Astrocyte of the spinal cord (primary cell): ENCODE measurements at regions not wholly inside any gene's neighbourhood (a gene's known extent, or its start where the extent isn't known, plus 50 kb on each side); places are given as distances from the start of the nearest gene placed in this dataset.

Experiments
- DNase-seq: peaks from one replicate; pipeline ENCODE4 v3.0.0; 2011; ENCODE audit warnings: low read depth, low spot score
- H3K4me3 ChIP-seq: 2 replicates; pipeline ENCODE4 v1.5.1; 2011; ENCODE audit warnings: low read depth, mild to moderate bottlenecking, low read length, moderate library complexity
- in situ Hi-C: cut with HindIII; loops from 2 replicates; pipeline ENCODE4 v1.10.0; 2017; ENCODE audit warnings: low sequenced_read_pairs
- TF ChIP-seq, protein P1 (sequence below): IDR thresholded peaks from 2 replicates; pipeline ENCODE4 v1.5.1; 2012; ENCODE audit warnings: low read depth, mild to moderate bottlenecking, low read length, inconsistent platforms

DNA sequence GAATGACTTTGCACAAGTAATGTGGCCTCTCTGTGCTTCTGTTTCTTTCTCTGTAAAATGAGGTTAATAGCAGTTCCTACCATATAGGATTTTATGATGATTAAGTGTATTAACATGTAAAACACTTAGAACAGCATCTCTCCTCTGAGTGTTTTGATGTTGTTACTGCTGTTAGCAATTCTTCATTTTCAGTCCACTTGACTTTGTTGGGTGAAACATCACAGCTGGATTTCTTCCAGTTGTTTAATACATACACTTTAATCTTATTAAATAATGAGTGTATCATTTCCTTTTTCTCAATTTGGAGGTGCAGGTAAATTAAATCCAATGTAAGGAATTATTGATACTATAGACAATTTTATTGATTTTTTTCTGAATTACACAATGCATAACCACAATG is 113.6 kb downstream of the KDR start:
- H3K4me3 ChIP-seq: no peak overlapping the region
- DNase-seq: no peak
- in situ Hi-C loops: no loop called here
- TF ChIP-seq, protein P1, sequence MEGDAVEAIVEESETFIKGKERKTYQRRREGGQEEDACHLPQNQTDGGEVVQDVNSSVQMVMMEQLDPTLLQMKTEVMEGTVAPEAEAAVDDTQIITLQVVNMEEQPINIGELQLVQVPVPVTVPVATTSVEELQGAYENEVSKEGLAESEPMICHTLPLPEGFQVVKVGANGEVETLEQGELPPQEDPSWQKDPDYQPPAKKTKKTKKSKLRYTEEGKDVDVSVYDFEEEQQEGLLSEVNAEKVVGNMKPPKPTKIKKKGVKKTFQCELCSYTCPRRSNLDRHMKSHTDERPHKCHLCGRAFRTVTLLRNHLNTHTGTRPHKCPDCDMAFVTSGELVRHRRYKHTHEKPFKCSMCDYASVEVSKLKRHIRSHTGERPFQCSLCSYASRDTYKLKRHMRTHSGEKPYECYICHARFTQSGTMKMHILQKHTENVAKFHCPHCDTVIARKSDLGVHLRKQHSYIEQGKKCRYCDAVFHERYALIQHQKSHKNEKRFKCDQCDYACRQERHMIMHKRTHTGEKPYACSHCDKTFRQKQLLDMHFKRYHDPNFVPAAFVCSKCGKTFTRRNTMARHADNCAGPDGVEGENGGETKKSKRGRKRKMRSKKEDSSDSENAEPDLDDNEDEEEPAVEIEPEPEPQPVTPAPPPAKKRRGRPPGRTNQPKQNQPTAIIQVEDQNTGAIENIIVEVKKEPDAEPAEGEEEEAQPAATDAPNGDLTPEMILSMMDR: no peak

DNA sequence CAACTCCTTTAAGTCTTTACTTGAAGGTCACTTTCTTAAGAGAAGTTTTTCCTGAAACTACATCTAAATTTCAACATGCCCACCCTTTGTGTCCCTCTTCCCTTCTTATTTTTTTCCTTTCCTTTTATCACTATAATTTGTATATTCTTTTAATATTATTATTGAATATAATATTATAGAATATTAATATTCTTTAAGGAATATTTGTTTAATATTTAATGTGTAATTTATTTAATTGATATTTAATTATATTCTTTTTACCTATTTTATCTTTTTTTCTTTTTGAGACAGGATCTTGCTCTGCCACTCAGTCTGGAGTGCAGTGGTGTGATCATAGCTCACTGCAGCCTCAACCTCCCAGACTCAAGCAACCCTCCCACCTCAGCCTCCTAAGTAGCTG is 114.8 kb downstream of the KDR start:
- DNase-seq: no peak
- in situ Hi-C loops: no loop called here
- H3K4me3 ChIP-seq: no peak overlapping the region
- TF ChIP-seq, protein P1: no peak

DNA sequence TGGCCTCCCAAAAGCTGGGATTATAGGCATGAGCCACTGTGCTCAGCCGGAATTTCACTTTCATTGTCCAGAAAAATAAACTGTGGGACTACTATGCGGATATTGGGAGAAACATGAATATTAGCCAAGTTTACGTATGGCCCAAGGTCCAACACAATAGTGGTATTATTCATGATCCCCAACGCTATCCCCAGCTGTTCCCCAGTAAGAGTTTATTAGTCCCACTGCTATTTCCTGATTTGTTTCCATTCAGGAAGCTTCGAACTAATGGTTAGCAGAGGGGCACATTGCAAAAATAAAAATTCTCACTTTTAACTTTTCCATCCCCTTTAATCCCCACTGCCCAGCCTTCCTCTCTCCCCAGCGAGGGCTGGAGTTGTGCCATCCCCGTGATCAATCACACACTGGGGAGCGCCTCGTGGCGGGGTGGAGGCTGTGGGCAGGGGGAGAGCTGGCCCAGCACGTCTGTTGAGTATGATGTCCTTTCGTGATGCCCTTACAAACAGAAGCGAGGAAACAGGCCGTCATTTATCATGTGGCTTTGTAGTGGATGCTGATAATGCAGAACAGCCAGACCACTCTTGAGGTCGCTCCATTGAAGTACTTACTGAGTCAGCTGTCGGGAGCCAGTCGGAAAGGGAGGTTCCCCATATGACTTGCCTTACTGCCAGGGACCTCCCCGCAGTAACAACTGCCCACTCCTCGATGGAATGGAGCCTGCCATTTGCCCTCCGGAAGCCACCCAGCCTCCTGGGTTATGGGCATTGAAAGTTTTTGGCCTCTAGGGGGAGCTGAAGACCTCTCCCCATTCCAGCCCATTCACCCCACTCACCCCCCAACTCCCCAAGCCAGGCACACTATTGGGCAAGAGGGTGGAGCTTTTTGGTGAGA is 117.0 kb downstream of the KDR start:
- H3K4me3 ChIP-seq: no peak overlapping the region
- no peak for DNase-seq
- in situ Hi-C loops: no loop called here
- TF ChIP-seq, protein P1: peak; percentile 45

DNA sequence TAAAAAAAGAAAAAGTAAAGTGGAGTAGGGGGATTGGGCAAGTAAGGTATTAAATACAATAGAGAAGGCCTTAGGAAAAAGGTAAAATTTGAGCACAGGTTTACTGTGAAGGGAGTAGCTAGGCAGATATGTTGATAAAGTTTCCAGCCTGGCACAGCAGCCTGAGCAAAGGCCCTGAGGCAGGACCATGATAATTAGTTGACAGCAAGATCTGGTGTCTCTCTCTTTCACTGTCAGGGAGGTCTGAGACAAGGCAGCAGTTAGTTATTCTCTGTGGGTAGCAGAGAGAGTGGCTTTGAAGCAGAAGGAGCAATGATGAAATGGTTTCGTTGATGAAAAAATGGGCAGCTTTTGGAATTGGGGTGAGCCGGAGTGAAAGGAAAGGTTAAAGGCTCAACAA is 119.5 kb downstream of the KDR start:
- TF ChIP-seq, protein P1: no peak
- in situ Hi-C loops: no loop called here
- H3K4me3 ChIP-seq: no peak overlapping the region
- DNase-seq: no peak

DNA sequence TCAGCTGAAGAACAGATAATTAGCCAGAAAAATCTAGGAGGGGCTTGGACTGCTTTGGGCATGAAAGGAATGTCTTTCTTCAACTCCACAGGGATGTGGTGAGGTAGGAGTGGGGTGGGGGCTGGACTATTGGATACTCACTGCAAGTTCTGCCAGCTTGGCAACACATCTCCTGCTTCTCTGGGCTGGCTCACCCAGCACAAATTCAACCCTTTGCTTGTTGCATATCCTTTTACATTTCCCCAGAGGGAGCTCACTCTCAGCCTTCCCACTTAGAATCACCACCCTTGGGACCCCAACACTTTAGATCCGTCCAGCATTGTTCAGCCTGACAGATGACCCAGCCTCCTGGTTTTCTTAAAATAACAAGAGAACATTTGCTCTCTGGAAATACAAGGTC is 120.6 kb downstream of the KDR start:
- TF ChIP-seq, protein P1: no peak
- in situ Hi-C loops: no loop called here
- H3K4me3 ChIP-seq: no peak overlapping the region
- DNase-seq: peak; percentile 35

DNA sequence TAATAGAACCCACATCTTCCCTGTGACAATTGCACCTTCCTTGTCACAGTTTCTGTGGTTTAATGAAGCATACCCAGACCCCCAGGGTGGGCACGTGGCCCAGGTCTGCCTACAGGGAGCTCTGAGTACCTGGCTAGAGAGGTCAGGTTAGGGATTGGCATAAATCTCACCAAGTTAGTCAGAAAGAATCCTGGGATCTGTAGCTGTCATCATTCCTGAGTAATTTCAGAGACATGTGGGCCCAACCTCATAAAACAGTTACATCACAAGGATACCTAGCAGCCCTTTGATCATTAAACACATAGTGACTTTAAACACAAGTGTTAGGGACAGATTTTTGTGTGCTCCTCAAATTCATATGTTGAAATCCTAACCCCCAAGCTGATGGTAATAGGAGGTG is 123.0 kb downstream of the KDR start:
- TF ChIP-seq, protein P1: no peak
- H3K4me3 ChIP-seq: no peak overlapping the region
- no peak for DNase-seq
- in situ Hi-C loops: no loop called here
